OCI-LY7 (cell line): ENCODE measurements at regions not wholly inside any gene's neighbourhood (a gene's known extent, or its start where the extent isn't known, plus 50 kb on each side); places are given as distances from the start of the nearest gene placed in this dataset.

Experiments used
- BruUV-seq: library from RNA; stranded (reverse); fragments of 400-500 nt; replicated peaks from 2 replicates; lab custom pipeline; 2021; lab: Mats Ljungman, UMichigan
- CTCF ChIA-PET: fragments of 300-600 bp; sonication (Branson Sonifier 250); formaldehyde crosslinking; loops from one replicate; lab custom pipeline; 2022; ENCODE audit warnings: antibody characterized with exemption; ENCODE audit not compliant: unreplicated experiment; lab: Charles Lee
- POLR2A ChIA-PET: fragments of 300-600 bp; sonication (Branson Sonifier 250); formaldehyde crosslinking; loops from one replicate; lab custom pipeline; 2022; ENCODE audit warnings: antibody characterized with exemption; lab: Charles Lee
- DNase-seq: peaks from one replicate; pipeline ENCODE4 v3.0.0-alpha.2; 2015; ENCODE audit warnings: low spot score
- H2AFZ ChIP-seq: fragments of 200-600 bp; sonication (generic), shearing (Covaris generic); 2 replicates; pipeline ENCODE4 v1.6.1; 2014; ENCODE audit warnings: mild to moderate bottlenecking, antibody characterized with exemption, low read length, moderate library complexity
- H3K27ac ChIP-seq: fragments of 200-600 bp; sonication (generic); 2 replicates; pipeline ENCODE4 v1.5.1; 2014; ENCODE audit warnings: mixed run types, low read depth, mild to moderate bottlenecking, moderate library complexity, low read length, inconsistent platforms; ENCODE audit not compliant: poor library complexity, severe bottlenecking
- H3K36me3 ChIP-seq: fragments of 200-600 bp; sonication (generic); 2 replicates; pipeline ENCODE4 v1.6.1; 2014; ENCODE audit warnings: mild to moderate bottlenecking, antibody characterized with exemption, low read length, moderate library complexity, mixed read lengths; ENCODE audit not compliant: insufficient read depth
- H3K4me1 ChIP-seq: fragments of 200-600 bp; sonication (generic); 2 replicates; pipeline ENCODE4 v1.5.1; 2014; ENCODE audit warnings: mild to moderate bottlenecking, low read length; ENCODE audit not compliant: insufficient read depth, poor library complexity, severe bottlenecking
- H3K4me2 ChIP-seq: fragments of 200-600 bp; sonication (generic); 2 replicates; pipeline ENCODE4 v1.6.1; 2014; ENCODE audit warnings: mild to moderate bottlenecking, low read length
- H3K4me3 ChIP-seq: fragments of 200-600 bp; sonication (generic); 2 replicates; pipeline ENCODE4 v1.5.1; 2014; ENCODE audit warnings: mild to moderate bottlenecking, low read depth, low read length; ENCODE audit not compliant: poor library complexity, severe bottlenecking
- H3K79me2 ChIP-seq: fragments of 200-600 bp; sonication (generic); 2 replicates; pipeline ENCODE4 v1.6.1; 2016; ENCODE audit warnings: low read depth, mild to moderate bottlenecking, low read length, moderate library complexity, mixed read lengths; ENCODE audit not compliant: insufficient read depth
- H3K9me2 ChIP-seq: fragments of 200-600 bp; sonication (generic); 2 replicates; pipeline ENCODE4 v1.6.1; 2016; ENCODE audit warnings: mild to moderate bottlenecking, low read length, mixed read lengths; ENCODE audit not compliant: insufficient read depth
- H3K9me3 ChIP-seq: fragments of 200-600 bp; sonication (generic); 2 replicates; pipeline ENCODE4 v1.6.1; 2014; ENCODE audit warnings: mild to moderate bottlenecking, mixed run types, low read length, mixed read lengths
- H4K20me1 ChIP-seq: fragments of 200-600 bp; sonication (generic); 2 replicates; pipeline ENCODE4 v1.6.1; 2014; ENCODE audit warnings: mild to moderate bottlenecking, antibody characterized with exemption, low read length, moderate library complexity, mixed read lengths; ENCODE audit not compliant: insufficient read depth
- EZH2phosphoT487 ChIP-seq: fragments of 200-600 bp; sonication (generic); IDR thresholded peaks from 2 replicates; pipeline ENCODE4 v1.6.1; 2018; ENCODE audit warnings: low read depth, borderline replicate concordance, mild to moderate bottlenecking, mixed run types, antibody characterized with exemption, low read length, moderate library complexity, mixed read lengths
- intact Hi-C: fragments of 100-400 bp; cut with micrococcal nuclease; formaldehyde crosslinking; loops from one replicate; pipeline ENCODE4 v1.10.0; 2022; ENCODE audit not compliant: unreplicated experiment
- TF ChIP-seq, protein P1 (sequence below): fragments of 200-600 bp; sonication (generic); conservative IDR thresholded peaks from 2 replicates; pipeline ENCODE4 v1.5.1; 2014; ENCODE audit warnings: mild to moderate bottlenecking, antibody characterized with exemption, low read length, moderate library complexity, mixed read lengths

GRCh38 chr13:109687559-109688448 is 98.6 kb downstream of the IRS2 start:
- H3K4me3 ChIP-seq, result no peak overlapping the region
- no peaks in the 10 kb centered on the region for H3K36me3 ChIP-seq
- DNase-seq, result no peak
- H4K20me1 ChIP-seq, result no peaks in the 10 kb centered on the region
- no peak overlapping the region for H2AFZ ChIP-seq
- no peaks in the 10 kb centered on the region for H3K9me2 ChIP-seq
- CTCF ChIA-PET, result no interaction called here
- intact Hi-C loops, result no loop called here
- H3K9me3 ChIP-seq, result no peaks in the 10 kb centered on the region
- no peaks in the 10 kb centered on the region for H3K79me2 ChIP-seq
- POLR2A ChIA-PET, result interaction anchor here (0.6 kb wide), 1 partner anchor 55 kb away, joined by 3 read pairs; no protein-coding TSS in a partner anchor
- H3K4me1 ChIP-seq, result no peaks in the 10 kb centered on the region
- H3K4me2 ChIP-seq, result no peak overlapping the region
- H3K27ac ChIP-seq, result no peak overlapping the region
- TF ChIP-seq EZH2phosphoT487, result no peak
- TF ChIP-seq, protein P1, sequence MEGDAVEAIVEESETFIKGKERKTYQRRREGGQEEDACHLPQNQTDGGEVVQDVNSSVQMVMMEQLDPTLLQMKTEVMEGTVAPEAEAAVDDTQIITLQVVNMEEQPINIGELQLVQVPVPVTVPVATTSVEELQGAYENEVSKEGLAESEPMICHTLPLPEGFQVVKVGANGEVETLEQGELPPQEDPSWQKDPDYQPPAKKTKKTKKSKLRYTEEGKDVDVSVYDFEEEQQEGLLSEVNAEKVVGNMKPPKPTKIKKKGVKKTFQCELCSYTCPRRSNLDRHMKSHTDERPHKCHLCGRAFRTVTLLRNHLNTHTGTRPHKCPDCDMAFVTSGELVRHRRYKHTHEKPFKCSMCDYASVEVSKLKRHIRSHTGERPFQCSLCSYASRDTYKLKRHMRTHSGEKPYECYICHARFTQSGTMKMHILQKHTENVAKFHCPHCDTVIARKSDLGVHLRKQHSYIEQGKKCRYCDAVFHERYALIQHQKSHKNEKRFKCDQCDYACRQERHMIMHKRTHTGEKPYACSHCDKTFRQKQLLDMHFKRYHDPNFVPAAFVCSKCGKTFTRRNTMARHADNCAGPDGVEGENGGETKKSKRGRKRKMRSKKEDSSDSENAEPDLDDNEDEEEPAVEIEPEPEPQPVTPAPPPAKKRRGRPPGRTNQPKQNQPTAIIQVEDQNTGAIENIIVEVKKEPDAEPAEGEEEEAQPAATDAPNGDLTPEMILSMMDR, result no peak
- no TSS peak for BruUV-seq

- H3K27ac ChIP-seq, result no peak overlapping the region
- no peaks in the 10 kb centered on the region for H3K79me2 ChIP-seq
- ChIA-PET CTCF (no interaction called here), POLR2A (no interaction called here)
- H3K4me1 ChIP-seq, result no peaks in the 10 kb centered on the region
- H3K4me3 ChIP-seq, result no peak overlapping the region
- H3K4me2 ChIP-seq, result no peak overlapping the region
- BruUV-seq, result no TSS peak
- H2AFZ ChIP-seq, result no peak overlapping the region
- no peaks in the 10 kb centered on the region for H4K20me1 ChIP-seq
- DNase-seq, result no peak
- H3K36me3 ChIP-seq, result no peaks in the 10 kb centered on the region
- no peaks in the 10 kb centered on the region for H3K9me2 ChIP-seq
- H3K9me3 ChIP-seq, result no peaks in the 10 kb centered on the region
- intact Hi-C loops, result no loop called here
- TF ChIP-seq, protein P1, result no peak
- no peak for TF ChIP-seq EZH2phosphoT487
These were observed 101.2 kb downstream of the IRS2 start for GRCh38 chr13:109685203-109685602.

GRCh38 chr13:109684824-109685202 is 101.6 kb downstream of the IRS2 start:
- Histone ChIP-seq H3K27ac (no peak overlapping the region), H3K4me2 (no peak overlapping the region)
- POLR2A ChIA-PET, result no interaction called here

More at GRCh38 chr13:109684824-109685202, 101.6 kb downstream of the IRS2 start:
- Histone ChIP-seq H4K20me1 (no peaks in the 10 kb centered on the region), H3K36me3 (no peaks in the 10 kb centered on the region), H3K79me2 (no peaks in the 10 kb centered on the region), H2AFZ (no peak overlapping the region), H3K9me3 (no peaks in the 10 kb centered on the region), H3K4me3 (no peak overlapping the region), H3K9me2 (no peaks in the 10 kb centered on the region), H3K4me1 (no peaks in the 10 kb centered on the region)
- no peak for DNase-seq
- intact Hi-C loops, result no loop called here
- CTCF ChIA-PET, result no interaction called here
- BruUV-seq, result no TSS peak
- TF ChIP-seq, protein P1, result no peak
- TF ChIP-seq EZH2phosphoT487, result no peak
